ENCODE measurements at regions not wholly inside any gene's neighbourhood (a gene's known extent, or its start where the extent isn't known, plus 50 kb on each side); places are given as distances from the start of the nearest gene placed in this dataset.
"Not testable (repeated sequence)": the region's sequence is repeated elsewhere in the genome, so short reads cannot be mapped to it uniquely, and the experiment has no call there.

DNA sequence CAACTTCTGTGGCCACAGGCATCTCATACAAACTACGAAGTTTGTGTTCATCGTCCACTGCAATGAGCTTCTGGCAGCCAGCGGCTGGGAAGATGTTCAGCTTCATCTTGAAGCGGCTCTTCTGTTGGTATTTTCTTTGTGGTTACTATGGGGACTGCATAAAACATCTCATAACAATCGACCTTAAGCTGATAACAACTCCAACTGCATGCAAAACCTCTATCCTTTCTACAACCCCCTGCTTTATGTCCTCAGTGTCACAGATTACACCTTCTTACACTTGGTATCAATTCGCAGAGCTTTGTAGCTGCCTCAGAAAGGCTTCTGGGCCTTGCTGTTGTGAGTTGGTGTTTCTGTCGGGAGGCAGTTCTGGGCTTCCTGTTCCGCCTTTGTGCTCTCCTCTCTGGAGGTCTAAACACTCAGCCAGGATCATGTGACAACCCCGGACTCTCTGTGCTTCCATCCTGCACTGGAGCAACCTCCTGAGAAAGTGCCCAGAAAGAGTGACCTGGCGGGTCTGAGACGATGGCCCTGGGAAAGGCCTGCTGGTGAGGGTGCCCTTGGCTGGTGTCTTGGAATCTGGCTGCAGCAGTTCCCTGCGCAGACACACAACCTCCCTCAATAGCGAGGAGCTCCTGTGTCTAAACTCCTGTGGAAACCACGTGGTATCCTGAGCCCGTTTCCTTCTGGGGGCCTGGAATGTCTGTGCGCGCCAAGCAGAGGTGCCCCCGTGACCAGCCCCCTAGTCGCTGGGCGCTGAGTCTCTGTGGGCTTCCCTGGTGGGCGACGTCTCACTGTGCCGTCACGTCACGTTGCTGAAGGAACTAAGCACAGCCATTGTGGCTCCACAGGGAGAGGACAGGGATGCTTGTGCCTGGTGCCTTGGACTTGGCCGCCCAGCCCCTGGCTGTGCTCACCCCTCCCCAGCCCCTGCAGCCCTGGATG lies 339.6 kb downstream of the ADGRD1 start:
- not testable (repeated sequence) for DNase-seq

- not testable (repeated sequence) for DNase-seq
Measured at GRCh38 chr12:131294716-131295115, 341.0 kb downstream of the ADGRD1 start.

- not testable (repeated sequence) for DNase-seq
Measured at GRCh38 chr12:131295117-131295516, 341.4 kb downstream of the ADGRD1 start.

DNA sequence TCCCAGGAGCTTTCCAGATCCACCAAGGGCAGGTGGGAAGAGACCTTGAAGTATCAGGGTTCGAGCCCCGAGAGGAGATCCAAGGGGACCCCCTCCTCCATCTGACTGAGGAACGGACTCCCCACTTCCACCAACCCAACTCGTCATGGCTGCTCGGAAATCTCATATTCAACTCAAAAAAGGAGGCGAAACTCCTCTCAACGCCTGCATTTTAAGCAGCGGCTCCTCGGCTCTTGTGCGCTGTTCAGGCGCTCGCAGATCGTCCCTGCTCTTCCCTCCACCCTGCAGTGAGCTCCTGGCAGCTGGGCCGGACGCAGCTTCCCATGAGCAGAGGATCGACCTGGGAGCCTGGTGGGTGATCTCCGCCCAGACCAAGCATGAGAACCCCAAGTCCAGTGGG lies 341.9 kb downstream of the ADGRD1 start:
- not testable (repeated sequence) for DNase-seq

GRCh38 chr12:131296136-131296535 lies 342.4 kb downstream of the ADGRD1 start:
- not testable (repeated sequence) for DNase-seq

GRCh38 chr12:131296651-131297050 lies 342.9 kb downstream of the ADGRD1 start:
- DNase-seq: not testable (repeated sequence)

- not testable (repeated sequence) for DNase-seq
Measured at GRCh38 chr12:131298526-131299369, 345.0 kb downstream of the ADGRD1 start.

DNA sequence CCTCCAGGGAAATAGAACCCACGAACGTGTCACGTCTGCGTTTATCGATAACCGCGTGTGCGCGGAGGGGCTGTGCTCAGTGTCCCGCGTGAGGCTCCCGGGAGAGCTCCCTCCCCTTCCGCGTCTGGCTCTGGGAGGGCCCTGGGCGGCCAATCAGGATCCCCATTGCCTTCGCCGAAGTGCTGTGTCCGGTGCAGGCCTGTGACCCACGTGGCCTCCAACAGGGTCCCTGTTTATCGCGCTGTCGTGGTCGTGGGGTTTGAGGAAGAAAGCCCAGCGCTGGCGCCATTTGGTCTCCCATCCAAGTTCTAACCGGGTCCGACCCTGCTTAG lies 345.6 kb downstream of the ADGRD1 start:
- not testable (repeated sequence) for DNase-seq

GRCh38 chr12:131303576-131303975 lies 349.9 kb downstream of the ADGRD1 start:
- DNase-seq: not testable (repeated sequence)

DNA sequence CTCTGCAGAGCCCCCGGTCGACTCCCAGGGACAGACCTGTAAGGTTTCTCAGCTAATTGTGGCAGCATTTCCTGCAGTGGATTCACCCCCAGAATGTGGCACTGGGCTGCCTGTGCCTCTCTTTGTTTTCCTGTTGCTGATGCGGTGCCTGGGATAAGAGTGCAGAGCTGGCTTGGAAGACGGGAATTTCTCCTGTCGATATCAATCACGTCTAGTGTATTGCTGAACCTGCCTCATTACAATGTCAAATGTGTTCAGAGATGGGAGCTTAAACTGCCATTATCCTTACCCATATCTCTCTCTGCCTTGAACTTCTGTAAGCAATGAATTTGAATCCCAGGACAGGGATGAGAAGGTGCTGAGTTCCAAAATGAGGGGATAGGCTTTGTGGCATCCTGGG lies 350.9 kb downstream of the ADGRD1 start:
- DNase-seq: not testable (repeated sequence)

DNA sequence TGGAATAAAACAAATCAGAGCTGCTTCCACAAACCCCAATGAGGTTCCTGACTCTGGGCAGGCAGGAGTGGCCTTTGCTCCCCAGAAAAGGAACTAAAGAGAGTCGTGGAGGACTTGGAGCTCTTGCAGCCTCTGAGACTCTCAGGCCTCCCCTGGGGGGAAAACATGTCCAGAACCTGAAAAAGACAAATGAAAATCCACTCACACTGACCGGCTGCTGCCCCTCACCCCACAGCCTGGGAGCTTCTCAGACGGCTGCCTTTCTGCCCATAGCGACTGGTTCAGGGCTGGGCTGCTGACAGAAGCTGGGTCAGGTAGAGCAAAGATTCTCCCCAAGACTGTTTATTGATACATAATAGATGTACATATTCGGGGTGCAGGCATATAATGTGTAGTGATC lies 356.0 kb downstream of the ADGRD1 start:
- DNase-seq: no peak

GRCh38 chr12:131310227-131310969 lies 356.7 kb downstream of the ADGRD1 start:
- DNase-seq: not testable (repeated sequence)

GRCh38 chr12:131311279-131311722 lies 357.6 kb downstream of the ADGRD1 start:
- not testable (repeated sequence) for DNase-seq

DNA sequence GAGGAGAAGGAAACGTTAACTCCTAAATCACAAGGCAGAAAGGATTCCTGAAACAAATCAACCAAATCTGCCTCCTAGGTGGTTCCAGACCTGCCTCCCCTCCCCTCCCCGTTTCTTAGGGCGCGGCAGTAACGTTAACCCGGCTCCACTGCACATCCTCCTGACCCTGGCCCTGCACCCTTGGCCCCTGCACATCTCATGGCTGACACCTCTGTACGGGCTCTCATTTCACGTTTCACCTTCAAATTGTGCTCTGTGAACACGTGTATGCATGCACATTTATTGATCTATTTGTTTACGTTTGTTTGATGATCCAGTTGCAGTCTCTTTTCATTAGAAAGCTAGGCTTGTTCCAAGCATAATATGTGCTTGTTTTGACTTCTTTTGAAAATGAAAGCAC lies 358.1 kb downstream of the ADGRD1 start:
- no peak for DNase-seq

DNA sequence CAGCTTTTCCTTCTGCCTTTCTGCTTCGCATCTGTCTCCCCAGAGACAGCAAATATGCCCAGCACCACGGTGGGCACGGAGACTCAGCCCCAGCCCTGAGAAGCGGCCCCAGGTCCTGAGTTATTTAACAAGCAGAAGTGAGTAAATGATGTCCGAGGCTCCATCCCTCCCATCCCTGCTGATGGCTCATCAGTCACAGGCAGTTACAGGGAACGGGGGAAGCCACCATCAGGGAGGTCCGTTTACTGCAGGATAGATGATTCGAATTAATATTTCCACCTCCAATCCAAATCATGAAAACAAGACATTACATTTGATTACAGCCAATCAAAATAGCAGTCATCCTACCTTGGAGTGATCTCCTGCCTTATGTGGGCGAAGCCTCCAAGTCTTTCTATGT lies 358.7 kb downstream of the ADGRD1 start:
- not testable (repeated sequence) for DNase-seq

DNA sequence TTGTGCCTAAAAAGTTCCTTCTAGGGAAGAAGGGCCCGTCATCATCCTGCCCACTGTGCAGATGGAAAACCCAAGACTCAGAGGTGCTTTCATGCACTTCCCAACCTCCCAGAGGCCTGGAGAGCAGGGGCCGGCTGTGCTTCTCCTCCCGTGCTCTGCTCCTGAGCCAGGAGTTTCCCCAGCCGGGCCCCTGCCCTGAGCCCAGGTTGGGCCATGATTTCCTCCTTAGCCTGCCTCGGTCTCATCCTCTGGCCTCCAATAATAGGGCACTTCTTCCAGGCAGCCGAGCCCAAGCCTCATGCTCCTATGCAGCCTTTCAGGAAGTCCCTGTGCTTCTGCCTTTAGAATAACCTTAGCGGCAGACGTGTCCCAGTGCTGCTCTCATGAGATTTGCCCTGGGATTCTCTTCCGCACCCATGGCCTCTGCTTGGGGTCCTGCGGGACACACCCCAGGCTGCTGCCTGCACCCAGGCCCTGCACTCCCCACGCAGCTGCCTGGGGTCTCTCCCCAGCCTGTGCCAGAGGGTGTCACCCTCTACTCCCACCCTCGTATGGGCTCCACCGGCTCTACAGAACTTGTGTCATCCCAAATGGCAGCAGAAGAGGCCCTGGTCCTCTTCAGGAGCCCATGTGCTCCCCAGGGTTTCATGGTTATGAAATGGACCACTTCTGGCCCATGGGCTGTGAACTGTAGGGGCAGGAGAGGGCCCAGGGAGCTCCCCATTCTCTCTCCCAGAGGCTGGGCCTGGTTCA lies 359.3 kb downstream of the ADGRD1 start:
- no peak for DNase-seq

DNA sequence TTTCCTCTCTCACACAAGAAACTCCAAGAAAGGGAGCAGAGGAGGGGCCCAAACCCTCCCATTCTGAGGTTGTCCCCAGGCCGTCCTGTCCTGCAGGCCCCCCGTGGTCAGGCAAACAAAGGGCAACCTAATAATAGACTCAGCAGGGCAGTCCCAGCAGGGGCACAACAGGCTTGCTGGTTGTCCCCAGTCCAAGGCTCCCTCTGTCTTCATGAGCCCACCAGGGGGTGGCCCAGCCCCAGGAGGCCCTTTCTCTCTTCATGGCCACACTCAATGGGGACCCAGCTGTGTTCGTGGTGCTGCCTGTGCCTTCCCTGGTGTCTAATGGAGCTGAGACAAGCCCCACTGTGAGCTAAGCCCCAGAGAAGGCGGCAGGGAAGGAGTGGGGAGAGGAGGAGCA lies 359.9 kb downstream of the ADGRD1 start:
- DNase-seq: no peak

DNA sequence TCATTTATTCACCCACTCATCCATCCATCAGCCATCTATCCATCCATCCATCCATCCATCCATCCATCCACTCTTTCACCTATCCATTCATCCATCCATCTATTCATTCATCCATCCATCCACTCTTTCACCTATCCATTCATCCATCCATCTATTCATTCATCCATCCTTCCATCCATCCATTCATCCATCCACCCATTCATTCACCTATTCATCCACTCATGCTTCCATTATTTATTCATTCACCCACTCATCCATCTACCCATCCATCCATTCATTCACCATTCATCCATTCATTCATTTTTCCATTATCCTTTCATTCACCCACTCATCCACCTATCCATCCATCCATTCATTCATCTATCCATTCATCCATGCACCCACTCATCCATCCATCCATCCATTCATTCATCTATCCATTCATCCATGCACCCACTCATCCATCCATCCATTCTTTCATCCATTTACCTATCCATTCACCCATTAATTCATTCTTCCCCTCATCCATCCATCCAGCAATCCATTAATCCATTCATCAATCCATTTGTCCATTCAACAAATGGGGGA lies 360.9 kb downstream of the ADGRD1 start:
- DNase-seq: no peak

DNA sequence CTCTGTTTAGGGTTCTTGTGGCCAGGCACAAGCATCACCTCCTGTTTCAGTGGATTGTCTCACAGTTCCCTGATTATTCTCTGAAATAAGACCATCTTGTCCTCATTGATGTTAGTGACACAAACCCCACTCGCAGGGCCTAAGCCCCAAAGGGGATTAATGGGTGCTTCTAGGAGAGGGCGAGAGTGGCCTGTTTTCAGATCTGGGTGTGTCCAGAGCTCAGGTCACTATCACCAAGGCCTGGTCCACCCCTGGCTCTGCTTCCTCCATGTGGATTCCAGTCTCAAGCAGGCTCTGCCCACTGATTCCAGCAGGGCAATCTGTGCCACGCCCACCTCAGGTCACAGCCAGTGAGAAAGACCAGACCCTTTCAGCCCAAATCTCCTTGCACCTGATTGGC lies 361.9 kb downstream of the ADGRD1 start:
- DNase-seq: no peak

GRCh38 chr12:131316388-131316787 lies 362.7 kb downstream of the ADGRD1 start:
- no peak for DNase-seq

DNA sequence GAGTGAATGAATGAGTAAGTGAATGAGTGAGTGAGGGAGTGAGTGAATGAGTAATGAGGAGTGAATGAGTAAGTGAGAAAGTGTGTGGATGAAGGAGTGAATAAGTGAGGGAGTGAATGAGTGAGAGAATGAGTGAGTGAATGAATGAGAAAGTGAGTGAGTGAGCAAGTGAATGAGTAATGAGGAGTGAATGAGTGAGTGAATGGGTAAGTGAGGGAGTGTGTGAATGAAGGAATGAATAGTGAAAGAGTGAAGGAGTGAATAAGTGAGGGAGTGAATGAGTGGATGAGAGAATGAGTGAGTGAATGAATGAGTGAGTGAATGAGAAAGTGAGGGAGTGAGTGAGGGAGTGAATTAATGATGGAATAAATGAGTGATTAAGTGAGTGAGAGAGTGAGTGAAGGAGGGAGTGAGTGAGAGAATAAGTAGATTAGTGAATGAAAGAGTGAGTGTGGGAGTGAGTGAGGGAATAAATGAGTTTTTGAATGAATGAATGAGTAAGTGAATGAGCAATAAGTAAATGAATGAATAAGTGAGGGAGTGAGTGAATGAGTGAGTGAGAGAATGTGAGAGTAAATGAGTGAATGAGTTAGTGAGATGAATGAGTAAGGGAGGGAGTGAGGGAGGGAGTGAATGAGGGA lies 364.5 kb downstream of the ADGRD1 start:
- no peak for DNase-seq
